Activated T-cell treated with anti-CD3 and anti-CD28 coated beads, Interleukin-2, amount 50 U/mL, for 72 hours (primary cell): ENCODE measurements at regions not wholly inside any gene's neighbourhood (a gene's known extent, or its start where the extent isn't known, plus 50 kb on each side); places are given as distances from the start of the nearest gene placed in this dataset.

Experiments
- ATAC-seq, 2 donors: fragments of 150-1000 bp; cut with Tn5 transposase; replicated peaks in 1 of 2; 2 replicates each; pipeline ENCODE4 v1.10.0; 2021; ENCODE audit warnings: moderate library complexity in 2 of 2, mild to moderate bottlenecking in 1 of 2
- DNase-seq, 2 donors: peaks; one replicate each; pipeline ENCODE4 v3.0.0; 2021 to 2022; ENCODE audit warnings: mixed read lengths in 1 of 2
- H3K27ac Mint-ChIP-seq: one replicate; pipeline ENCODE4 v1.8.0; 2022; ENCODE audit warnings: mild to moderate bottlenecking, moderate library complexity, mixed read lengths
- H3K27me3 Mint-ChIP-seq: one replicate; pipeline ENCODE4 v1.8.0; 2022; ENCODE audit warnings: low read depth, mixed read lengths
- H3K36me3 Mint-ChIP-seq, 2 donors: one replicate each; pipeline ENCODE4 v1.8.0; 2022; ENCODE audit warnings: mixed read lengths in 2 of 2, mild to moderate bottlenecking in 1 of 2; ENCODE audit not compliant: insufficient read depth in 2 of 2
- H3K4me1 Mint-ChIP-seq: one replicate; pipeline ENCODE4 v1.8.0; 2022; ENCODE audit warnings: low read depth, mixed read lengths
- H3K4me3 Mint-ChIP-seq, 2 donors: one replicate each; pipeline ENCODE4 v1.8.0; 2022; ENCODE audit warnings: mild to moderate bottlenecking in 2 of 2, mixed read lengths in 2 of 2, moderate library complexity in 2 of 2
- H3K9me3 Mint-ChIP-seq, 2 donors: one replicate each; pipeline ENCODE4 v1.8.0; 2022; ENCODE audit warnings: mixed read lengths in 2 of 2

- peaks cover 6 to 8% of the 10 kb centered on the region in 2 donors for H3K36me3 Mint-ChIP-seq
- H3K4me3 Mint-ChIP-seq = no peak overlapping the region
- H3K27me3 Mint-ChIP-seq = no peaks in the 10 kb centered on the region
- peaks cover 0 to 5% of the 10 kb centered on the region in 2 donors for H3K9me3 Mint-ChIP-seq
- ATAC-seq (no peak), DNase-seq (no peak)
- no peak overlapping the region for H3K27ac Mint-ChIP-seq
- peaks cover 21% of the 10 kb centered on the region for H3K4me1 Mint-ChIP-seq
Observed at GRCh38 chr3:28172748-28173147, 68.7 kb upstream of the CMC1 start.

- no peak for DNase-seq
- Mint-ChIP-seq H3K4me3 (no peak overlapping the region), H3K27me3 (no peaks in the 10 kb centered on the region), H3K9me3 (peaks cover 0 to 5% of the 10 kb centered on the region in 2 donors), H3K4me1 (peaks cover 21% of the 10 kb centered on the region), H3K36me3 (peaks cover 6 to 8% of the 10 kb centered on the region in 2 donors), H3K27ac (no peak overlapping the region)
- no peak for ATAC-seq
Observed at GRCh38 chr3:28173836-28174235, 67.6 kb upstream of the CMC1 start.

GRCh38 chr3:28186748-28187147, 54.7 kb upstream of the CMC1 start:
- ATAC-seq (no peak), DNase-seq (no peak)
- Mint-ChIP-seq H3K9me3 (peaks cover 5 to 6% of the 10 kb centered on the region in 2 donors), H3K36me3 (peaks cover 0 to 5% of the 10 kb centered on the region in 2 donors), H3K27me3 (no peaks in the 10 kb centered on the region), H3K4me1 (no peaks in the 10 kb centered on the region), H3K4me3 (no peak overlapping the region), H3K27ac (no peak overlapping the region)

GRCh38 chr3:28188686-28189085, 52.7 kb upstream of the CMC1 start:
- ATAC-seq = no peak
- H3K36me3 Mint-ChIP-seq = peaks cover 0 to 2% of the 10 kb centered on the region in 2 donors
- no peak for DNase-seq

GRCh38 chr3:28191363-28191762, 50.1 kb upstream of the CMC1 start:
- Mint-ChIP-seq H3K4me1 (no peaks in the 10 kb centered on the region), H3K27me3 (no peaks in the 10 kb centered on the region), H3K27ac (no peak overlapping the region), H3K4me3 (no peak overlapping the region), H3K9me3 (peaks cover 2 to 3% of the 10 kb centered on the region in 2 donors), H3K36me3 (peaks cover 0 to 2% of the 10 kb centered on the region in 2 donors)
- ATAC-seq (no peak), DNase-seq (no peak)

More at GRCh38 chr3:28188686-28189085, 52.7 kb upstream of the CMC1 start:
- Mint-ChIP-seq H3K4me1 (no peaks in the 10 kb centered on the region), H3K27ac (no peak overlapping the region), H3K4me3 (no peak overlapping the region), H3K9me3 (peaks cover 2 to 4% of the 10 kb centered on the region in 2 donors), H3K27me3 (no peaks in the 10 kb centered on the region)
